Lower leg skin (tissue), 4 donors: ENCODE measurements at regions not wholly inside any gene's neighbourhood (a gene's known extent, or its start where the extent isn't known, plus 50 kb on each side); places are given as distances from the start of the nearest gene placed in this dataset.

ENCODE experiments used
- DNase-seq, 2 donors: peaks; one replicate each; pipeline ENCODE4 v3.0.0-alpha.2; 2019; ENCODE audit warnings: low spot score in 2 of 2
- H3K4me3 ChIP-seq: fragments of 200-600 bp; sonication (generic); 2 replicates; pipeline ENCODE4 v1.5.1; 2017; ENCODE audit warnings: mild to moderate bottlenecking, low read depth; ENCODE audit not compliant: poor library complexity, severe bottlenecking
- POLR2A ChIP-seq, 2 donors: fragments of 450-650 bp; IDR thresholded peaks; one replicate each; pipeline ENCODE4 v1.6.1; 2016 to 2017; ENCODE audit warnings: antibody characterized with exemption in 2 of 2, mild to moderate bottlenecking in 1 of 2, moderate library complexity in 1 of 2
- WGBS, 2 donors: methylation state at CpG; one replicate each; pipeline ENCODE4 v1.1.5; 2018; 5-methylcytosine and 5-hydroxymethylcytosine counted together
- intact Hi-C: fragments of 100-400 bp; cut with DNase I; formaldehyde crosslinking; loops from one replicate; pipeline ENCODE4 v1.15.0; 2023; ENCODE audit warnings: low total_unique reads
- TF ChIP-seq, protein P1 (sequence below), 3 donors: fragments of 450-650 bp; IDR thresholded peaks; one replicate each; pipeline ENCODE4 v1.5.1; 2016; ENCODE audit warnings: antibody characterized with exemption in 3 of 3, mild to moderate bottlenecking in 3 of 3, moderate library complexity in 2 of 3

DNA sequence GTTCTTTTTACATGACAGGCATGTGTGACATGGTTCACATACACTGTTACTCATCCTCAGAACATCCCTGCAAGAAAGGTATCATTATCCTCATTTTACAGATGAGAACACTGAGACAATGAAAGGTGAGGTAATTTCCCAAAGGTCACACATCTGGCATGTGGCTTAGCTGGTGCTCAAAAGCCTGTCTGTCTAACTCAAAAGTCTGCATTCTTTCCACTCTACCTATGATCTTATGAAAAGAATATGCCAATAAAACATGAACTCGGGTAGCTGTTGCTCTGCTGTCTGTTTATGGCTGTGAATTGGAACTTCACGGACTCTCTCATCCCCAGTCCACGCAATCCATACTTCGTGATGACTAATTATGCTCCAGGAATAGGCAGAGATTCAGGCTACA lies 79.0 kb upstream of the ODAD2 start:
- TF ChIP-seq POLR2A (IDR thresholded peaks at IDR 0.05), result no peak
- TF ChIP-seq, protein P1, sequence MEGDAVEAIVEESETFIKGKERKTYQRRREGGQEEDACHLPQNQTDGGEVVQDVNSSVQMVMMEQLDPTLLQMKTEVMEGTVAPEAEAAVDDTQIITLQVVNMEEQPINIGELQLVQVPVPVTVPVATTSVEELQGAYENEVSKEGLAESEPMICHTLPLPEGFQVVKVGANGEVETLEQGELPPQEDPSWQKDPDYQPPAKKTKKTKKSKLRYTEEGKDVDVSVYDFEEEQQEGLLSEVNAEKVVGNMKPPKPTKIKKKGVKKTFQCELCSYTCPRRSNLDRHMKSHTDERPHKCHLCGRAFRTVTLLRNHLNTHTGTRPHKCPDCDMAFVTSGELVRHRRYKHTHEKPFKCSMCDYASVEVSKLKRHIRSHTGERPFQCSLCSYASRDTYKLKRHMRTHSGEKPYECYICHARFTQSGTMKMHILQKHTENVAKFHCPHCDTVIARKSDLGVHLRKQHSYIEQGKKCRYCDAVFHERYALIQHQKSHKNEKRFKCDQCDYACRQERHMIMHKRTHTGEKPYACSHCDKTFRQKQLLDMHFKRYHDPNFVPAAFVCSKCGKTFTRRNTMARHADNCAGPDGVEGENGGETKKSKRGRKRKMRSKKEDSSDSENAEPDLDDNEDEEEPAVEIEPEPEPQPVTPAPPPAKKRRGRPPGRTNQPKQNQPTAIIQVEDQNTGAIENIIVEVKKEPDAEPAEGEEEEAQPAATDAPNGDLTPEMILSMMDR (IDR thresholded peaks at IDR 0.05), result no peak
- H3K4me3 ChIP-seq, result no peak overlapping the region
- no peak for DNase-seq
- WGBS, 2 donors, result 65 to 73% methylated on average over 4 of the region's 4 CpGs
- intact Hi-C loops, result no loop called here

DNA sequence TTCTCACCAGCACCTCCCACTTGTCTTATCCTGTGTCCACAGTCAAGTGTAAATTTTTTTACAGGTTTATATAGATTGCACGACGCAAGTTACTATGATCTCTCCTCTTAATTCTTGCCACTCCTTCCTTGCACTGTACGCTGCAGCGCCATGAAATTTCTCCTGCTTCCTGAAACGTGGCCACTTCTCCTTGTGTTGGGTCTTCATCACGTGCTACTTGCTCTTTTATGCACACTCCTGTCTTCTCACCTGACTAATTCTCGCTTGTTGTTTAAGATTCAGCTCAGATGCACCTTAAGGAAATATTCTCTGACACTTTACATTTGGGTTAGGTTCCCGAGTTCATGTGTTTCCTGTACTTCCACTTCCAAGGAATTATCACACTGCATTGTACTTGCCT lies 76.5 kb upstream of the ODAD2 start:
- intact Hi-C loops, result no loop called here
- TF ChIP-seq, protein P1 (IDR thresholded peaks at IDR 0.05), result no peak
- no peak for TF ChIP-seq POLR2A (IDR thresholded peaks at IDR 0.05)
- WGBS, 2 donors, result 94% methylated on average over 8 of the region's 8 CpGs
- DNase-seq, result no peak
- H3K4me3 ChIP-seq, result no peak overlapping the region

DNA sequence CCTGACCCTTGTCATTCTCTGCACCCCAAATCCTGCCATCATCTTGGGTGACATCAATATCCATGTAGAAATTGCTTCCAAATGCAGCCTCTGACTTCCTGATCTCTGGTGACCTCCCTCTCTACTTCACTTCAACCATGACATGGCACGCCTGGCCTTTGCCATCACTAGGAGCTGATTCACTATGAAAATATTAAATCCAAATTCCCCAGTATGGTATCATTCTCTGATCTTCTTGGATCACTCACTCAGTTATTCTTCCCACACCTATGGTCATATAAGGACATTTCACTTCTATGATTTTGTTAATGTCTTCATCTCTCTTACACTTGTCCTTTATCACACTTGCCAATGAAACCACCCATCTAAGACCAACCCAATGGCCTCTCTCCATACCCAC lies 73.7 kb upstream of the ODAD2 start:
- intact Hi-C loops, result no loop called here
- DNase-seq, result no peak
- H3K4me3 ChIP-seq, result no peak overlapping the region
- TF ChIP-seq, protein P1 (IDR thresholded peaks at IDR 0.05), result no peak
- TF ChIP-seq POLR2A (IDR thresholded peaks at IDR 0.05), result no peak
- 96% methylated on average over 1 of the region's 1 CpG for WGBS, 2 donors

DNA sequence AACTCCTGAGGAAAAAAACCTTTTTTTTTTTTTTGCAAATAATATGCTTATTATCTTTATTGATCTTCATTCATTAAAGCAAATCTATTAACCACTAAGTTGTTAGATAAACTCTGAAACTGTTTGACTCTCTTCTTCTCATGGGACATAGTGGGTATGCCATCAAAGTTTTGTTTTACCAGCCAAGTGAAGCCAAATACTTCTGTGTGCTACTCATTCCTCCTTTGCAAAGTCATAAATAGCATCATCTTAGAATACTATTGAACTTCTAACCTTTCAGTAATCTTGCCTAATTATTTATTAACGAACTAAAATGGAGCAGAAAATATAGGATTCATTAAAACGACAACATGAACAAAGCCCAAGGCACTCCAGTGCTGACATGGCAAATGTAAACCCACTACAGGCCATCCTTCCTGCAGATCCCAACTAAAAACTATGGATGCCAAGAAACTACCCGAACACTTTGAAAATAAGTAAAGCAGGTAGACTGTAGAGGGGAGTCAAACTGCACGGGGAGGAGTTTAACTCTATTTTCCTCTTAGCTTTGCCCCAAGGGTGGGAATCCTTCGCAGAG lies 61.2 kb upstream of the ODAD2 start:
- no peak for DNase-seq
- intact Hi-C loops, result no loop called here
- H3K4me3 ChIP-seq, result no peak overlapping the region
- TF ChIP-seq, protein P1 (IDR thresholded peaks at IDR 0.05), result no peak
- no peak for TF ChIP-seq POLR2A (IDR thresholded peaks at IDR 0.05)
- 80 to 90% methylated on average over 5 of the region's 5 CpGs for WGBS, 2 donors

DNA sequence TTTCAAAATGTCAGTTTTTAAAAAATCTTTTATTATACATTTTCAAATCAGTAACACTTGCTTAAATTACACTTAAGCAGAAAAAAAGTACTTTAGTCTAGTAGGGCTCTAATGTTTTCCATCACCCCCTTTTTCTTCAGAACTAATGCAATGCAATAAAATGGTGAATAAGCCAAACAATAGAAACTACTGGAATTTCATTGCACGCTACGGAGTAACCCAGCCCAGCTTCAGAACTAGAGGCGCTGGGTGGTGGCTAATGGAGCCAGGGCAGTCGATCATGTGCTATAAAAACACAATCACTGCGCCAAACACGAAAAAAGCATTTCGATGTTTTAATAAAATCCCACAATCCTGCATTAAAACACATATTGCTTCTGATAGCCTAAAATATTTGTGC lies 59.9 kb upstream of the ODAD2 start:
- 91 to 100% methylated on average over 7 of the region's 7 CpGs for WGBS, 2 donors
- DNase-seq, result no peak
- intact Hi-C loops, result no loop called here
- TF ChIP-seq POLR2A (IDR thresholded peaks at IDR 0.05), result no peak
- TF ChIP-seq, protein P1 (IDR thresholded peaks at IDR 0.05), result no peak
- no peak overlapping the region for H3K4me3 ChIP-seq

DNA sequence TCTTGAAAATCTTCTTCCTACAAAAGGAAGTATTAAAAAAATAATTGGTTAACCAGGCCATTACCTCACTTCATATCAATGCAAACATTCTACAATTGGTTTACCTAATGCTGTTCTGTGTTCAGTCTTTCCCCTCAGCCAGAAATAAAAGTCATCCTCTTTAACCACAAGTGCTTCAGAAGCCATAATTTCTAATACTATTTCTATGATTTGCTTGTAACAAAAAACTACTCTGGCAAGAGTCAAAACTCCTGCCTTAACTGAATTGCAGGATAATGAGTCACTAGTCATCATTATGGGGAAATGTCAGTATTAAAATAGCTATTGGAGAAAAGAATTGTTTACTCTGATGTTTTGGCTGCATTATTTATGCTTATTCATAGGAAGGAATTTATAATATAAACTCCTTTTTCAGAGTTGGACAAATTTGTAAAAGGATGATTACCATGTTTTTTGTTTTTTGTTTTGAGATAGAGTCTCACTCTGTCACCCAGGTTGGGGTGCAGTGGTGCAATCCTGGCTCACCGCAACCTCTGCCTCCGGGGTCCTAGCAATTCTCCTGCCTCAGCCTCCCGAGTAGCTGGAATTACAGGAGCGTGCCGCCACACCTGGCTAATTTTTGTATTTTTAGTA lies 55.5 kb upstream of the ODAD2 start:
- WGBS, 2 donors, result 75 to 84% methylated on average over 5 of the region's 5 CpGs
- intact Hi-C loops, result no loop called here
- no peak for DNase-seq
- H3K4me3 ChIP-seq, result no peak overlapping the region
- TF ChIP-seq POLR2A (IDR thresholded peaks at IDR 0.05), result no peak
- TF ChIP-seq, protein P1 (IDR thresholded peaks at IDR 0.05), result no peak
